GM18907 (cell line): ENCODE measurements at regions not wholly inside any gene's neighbourhood (a gene's known extent, or its start where the extent isn't known, plus 50 kb on each side); places are given as distances from the start of the nearest gene placed in this dataset.

ENCODE experiments used
- ATAC-seq: cut with Tn5 transposase; IDR thresholded peaks from one replicate; pipeline ENCODE4 v1.9.1; 2021; ENCODE audit warnings: mild to moderate bottlenecking, moderate library complexity; ENCODE audit not compliant: unreplicated experiment

GRCh38 chr9:134227451-134228411 lies 63.4 kb upstream of the RNU6ATAC start:
- ATAC-seq, result no peak

- no peak for ATAC-seq
These were observed 64.3 kb upstream of the RNU6ATAC start for GRCh38 chr9:134228649-134229048.

- ATAC-seq, result no peak
These were observed 65.2 kb upstream of the RNU6ATAC start for GRCh38 chr9:134229466-134230091.

GRCh38 chr9:134230092-134230941 lies 66.0 kb upstream of the RNU6ATAC start:
- no peak for ATAC-seq

GRCh38 chr9:134230942-134231325 lies 66.6 kb upstream of the RNU6ATAC start:
- ATAC-seq, result no peak

- ATAC-seq, result no peak
These were observed 67.0 kb upstream of the RNU6ATAC start for GRCh38 chr9:134231330-134231745.

GRCh38 chr9:134231767-134232166 lies 67.4 kb upstream of the RNU6ATAC start:
- ATAC-seq, result no peak

GRCh38 chr9:134233022-134233421 lies 68.7 kb upstream of the RNU6ATAC start:
- ATAC-seq, result no peak

- no peak for ATAC-seq
These were observed 69.8 kb upstream of the RNU6ATAC start for GRCh38 chr9:134234001-134234660.

- no peak for ATAC-seq
These were observed 70.5 kb upstream of the RNU6ATAC start for GRCh38 chr9:134234687-134235359.

GRCh38 chr9:134235366-134235765 lies 71.0 kb upstream of the RNU6ATAC start:
- no peak for ATAC-seq

GRCh38 chr9:134236001-134236421 lies 71.6 kb upstream of the RNU6ATAC start:
- ATAC-seq, result no peak

- no peak for ATAC-seq
These were observed 72.7 kb upstream of the RNU6ATAC start for GRCh38 chr9:134236935-134237629.

- ATAC-seq, result no peak
These were observed 73.4 kb upstream of the RNU6ATAC start for GRCh38 chr9:134237630-134238265.

- no peak for ATAC-seq
These were observed 75.0 kb upstream of the RNU6ATAC start for GRCh38 chr9:134239130-134239903.

GRCh38 chr9:134239939-134240338 lies 75.6 kb upstream of the RNU6ATAC start:
- ATAC-seq, result no peak

- no peak for ATAC-seq
These were observed 76.0 kb upstream of the RNU6ATAC start for GRCh38 chr9:134240361-134240760.

- no peak for ATAC-seq
These were observed 78.3 kb upstream of the RNU6ATAC start for GRCh38 chr9:134242706-134243105.
